ENCODE measurements at regions not wholly inside any gene's neighbourhood (a gene's known extent, or its start where the extent isn't known, plus 50 kb on each side); places are given as distances from the start of the nearest gene placed in this dataset.

DNA sequence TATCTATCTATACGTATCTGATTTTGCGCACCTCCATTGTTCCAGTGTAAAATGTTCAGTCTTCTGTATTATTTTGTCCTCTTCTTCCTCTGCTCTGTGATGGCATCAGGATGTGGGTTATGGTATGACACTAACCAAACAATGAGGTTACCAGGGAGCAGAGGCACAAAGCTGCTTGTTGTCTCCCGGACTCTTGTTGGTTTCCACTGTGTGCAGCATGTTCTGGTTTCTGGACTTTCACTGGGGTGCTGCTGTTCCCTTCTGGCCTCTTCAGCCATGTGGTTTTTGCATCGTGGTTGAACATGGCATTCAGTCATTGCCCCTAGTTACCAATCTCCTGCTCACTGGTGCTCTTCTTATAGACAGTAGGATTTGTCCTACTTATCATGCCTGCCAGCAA lies 665.9 kb downstream of the CBLN2 start:
- no peak for DNase-seq

- DNase-seq = no peak
Measured at GRCh38 chr18:71873695-71874094, 670.4 kb downstream of the CBLN2 start.

GRCh38 chr18:71865888-71866287 lies 678.3 kb downstream of the CBLN2 start:
- DNase-seq = no peak

GRCh38 chr18:71850602-71851001 lies 693.5 kb downstream of the CBLN2 start:
- DNase-seq = no peak

DNA sequence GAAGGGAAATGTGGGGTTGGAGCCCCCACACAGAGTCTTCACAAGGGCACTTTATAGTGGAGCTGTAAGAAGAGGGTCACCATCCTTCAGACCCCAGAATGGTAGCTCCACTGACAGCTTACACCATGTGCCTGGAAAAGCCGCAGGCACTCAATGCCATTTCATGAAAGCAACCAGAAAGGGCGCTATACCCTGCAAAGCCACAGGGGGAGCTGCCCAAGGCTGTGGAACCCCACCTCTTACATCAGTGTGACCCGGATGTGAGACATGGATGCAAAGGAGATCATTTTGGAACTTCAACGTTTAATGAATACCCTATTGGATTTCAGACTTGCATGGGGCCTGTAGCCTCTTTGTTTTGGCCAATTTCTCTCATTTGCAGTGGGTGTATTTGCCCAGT lies 694.7 kb downstream of the CBLN2 start:
- no peak for DNase-seq

DNA sequence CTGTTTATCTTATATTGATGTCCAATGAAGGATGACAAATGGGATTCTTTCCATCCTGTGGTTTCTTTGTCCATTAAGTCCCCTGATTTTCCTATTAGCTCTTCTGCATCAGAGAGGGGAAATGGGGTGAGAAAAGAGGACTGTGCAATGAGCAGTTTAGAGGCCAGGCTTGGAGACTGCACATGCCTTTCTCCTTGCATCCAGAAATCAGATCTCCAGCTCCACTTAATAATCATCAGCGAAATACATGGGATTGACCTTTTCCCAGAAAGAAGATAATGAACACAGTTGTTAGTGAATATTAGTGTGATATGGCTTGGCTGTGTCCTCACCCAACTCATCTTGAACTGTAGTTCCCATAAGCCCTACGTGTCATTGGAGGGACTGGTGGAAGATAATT lies 697.4 kb downstream of the CBLN2 start:
- no peak for DNase-seq

DNA sequence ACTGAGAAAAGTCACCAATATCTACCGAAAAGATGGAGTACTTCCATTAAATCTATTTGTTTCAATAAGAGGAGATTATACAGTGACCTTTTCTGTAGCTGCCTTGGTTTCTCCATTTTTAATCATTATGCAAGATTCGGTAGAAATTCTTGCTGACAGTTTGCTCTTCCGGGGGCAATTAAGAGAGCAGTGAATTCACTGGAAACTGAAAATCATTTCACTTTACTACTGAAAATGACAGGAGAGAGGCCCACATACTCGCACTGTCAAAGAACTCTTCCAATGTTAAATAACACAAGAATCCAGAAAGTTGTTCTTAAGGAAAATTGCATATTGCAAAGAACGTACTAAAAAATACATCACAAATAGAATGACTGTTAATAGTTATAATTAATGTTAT lies 699.3 kb downstream of the CBLN2 start:
- no peak for DNase-seq

- no peak for DNase-seq
Measured at GRCh38 chr18:71842666-71843065, 701.5 kb downstream of the CBLN2 start.

GRCh38 chr18:71837547-71837946 lies 706.6 kb downstream of the CBLN2 start:
- DNase-seq = no peak

DNA sequence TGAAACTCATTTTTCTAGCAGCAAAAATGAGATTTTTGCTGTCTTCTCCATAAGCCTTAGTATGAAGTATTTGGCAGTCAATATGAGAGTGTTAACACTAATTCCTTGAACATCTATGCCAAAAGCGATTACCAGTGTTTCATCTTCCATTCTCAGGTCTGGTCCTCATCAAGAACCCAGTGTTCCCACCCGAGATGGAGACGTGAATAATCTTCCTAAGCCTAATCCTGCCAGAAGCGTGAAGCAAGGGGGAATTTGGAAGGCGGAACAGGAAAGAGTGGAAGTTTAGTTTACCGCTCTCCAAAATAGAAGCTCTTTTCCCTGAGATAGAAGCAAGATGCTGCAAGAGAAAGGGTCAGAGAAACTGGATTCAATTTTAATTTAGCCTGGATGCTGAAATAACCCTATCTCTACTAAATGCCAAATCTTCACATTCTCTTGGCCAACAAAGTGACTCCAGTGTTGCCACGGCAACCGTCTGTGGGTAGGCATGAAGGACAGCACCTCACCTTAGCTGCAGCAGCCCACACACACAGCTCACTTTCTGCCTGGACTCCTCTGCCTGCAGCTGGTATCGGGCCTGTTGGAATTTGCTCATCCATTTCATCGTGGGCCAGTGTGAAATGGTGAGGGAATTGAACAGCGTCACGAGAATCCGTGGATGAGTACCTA lies 711.1 kb downstream of the CBLN2 start:
- DNase-seq = no peak

DNA sequence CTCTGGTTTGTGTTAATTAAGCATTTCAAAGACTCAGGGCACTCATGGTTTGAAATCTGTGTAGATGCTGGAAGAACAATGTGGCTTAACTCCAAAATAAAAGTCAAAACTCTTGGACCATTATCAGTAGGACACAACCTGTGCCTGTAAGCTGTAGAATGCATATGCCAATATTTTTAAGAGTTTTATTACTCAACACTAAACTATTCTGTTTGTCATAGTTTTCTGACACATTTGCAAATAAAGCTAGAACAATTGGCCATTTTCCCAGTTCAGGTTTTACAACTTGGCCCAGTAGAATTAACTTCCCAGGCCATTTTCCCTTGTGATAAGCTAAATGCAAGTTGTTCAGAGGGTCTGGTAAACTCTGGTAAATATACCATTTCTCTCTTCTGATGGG lies 713.1 kb downstream of the CBLN2 start:
- DNase-seq = no peak

DNA sequence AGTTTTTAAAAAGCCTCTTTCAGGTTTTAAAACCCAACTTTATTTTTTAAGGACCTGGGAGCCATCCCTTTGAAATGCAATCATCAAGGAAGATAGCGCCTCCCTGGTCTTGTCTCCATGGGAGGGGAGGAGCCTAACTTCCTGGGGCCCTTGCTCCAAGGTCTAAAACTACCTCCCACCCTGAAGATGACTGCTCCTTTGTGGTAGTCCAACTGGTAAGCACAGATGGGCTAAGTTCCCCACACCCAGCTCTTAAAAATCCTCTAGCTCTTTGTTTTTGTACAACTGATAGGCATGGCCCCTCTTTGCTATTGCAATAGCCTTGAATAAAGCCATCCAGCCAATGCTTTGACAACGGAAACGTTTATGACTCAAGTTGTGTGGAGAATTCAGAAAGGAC lies 716.8 kb downstream of the CBLN2 start:
- no peak for DNase-seq

DNA sequence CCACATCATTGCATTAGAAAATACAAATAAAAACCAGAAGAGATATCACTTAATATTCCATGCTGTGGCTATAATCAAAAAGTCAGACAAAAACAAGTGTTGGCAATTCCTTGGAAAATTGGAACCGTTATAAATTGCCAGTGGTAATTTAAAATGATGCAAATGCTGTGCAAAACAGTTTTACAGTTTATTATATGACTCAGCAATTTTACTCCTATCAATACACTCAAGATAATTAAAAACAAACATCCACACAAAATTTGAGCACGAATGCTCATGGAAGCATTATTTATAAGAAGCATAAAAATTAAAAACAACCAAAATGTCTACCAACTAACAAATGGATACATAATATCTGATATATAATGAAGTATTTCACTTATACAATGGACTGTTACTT lies 728.8 kb downstream of the CBLN2 start:
- DNase-seq = no peak

DNA sequence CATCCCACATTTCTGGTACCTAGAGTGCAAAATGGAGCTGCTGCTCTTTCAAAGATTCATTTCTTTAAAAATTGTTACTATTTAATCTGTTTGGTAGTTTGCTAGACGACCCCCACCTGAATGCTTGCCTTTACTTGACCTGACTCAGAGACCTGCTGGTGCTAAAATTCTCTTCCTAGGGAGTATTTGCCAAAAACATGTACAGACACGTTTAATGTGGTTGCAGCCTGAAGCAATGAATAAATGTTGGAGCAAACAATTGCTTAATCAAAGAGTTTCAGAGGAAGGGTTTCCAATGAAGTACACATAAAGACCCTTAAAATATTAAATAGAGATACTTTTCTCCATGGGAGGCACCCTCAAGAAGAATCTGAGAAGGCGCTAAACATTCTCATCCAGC lies 734.4 kb downstream of the CBLN2 start:
- no peak for DNase-seq

- DNase-seq = no peak
Measured at GRCh38 chr18:71808616-71809015, 735.5 kb downstream of the CBLN2 start.

DNA sequence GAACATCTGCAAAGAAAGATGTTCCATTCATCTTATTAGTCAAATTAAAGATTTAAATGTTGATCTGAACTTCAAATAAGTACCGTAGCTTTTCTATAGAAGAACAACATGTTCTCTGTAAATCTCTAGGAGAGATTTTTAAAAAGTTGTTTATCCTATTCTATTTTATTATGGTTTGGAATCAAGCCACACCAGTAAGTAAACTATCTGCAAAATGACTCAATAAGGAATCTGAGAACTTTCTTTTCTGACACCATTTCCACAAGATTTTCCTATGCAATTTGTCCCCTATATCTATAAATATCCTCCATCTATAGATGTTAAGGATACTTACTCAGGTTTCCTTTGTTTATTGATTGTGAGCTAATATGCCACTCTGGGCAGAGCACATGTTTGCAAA lies 736.6 kb downstream of the CBLN2 start:
- no peak for DNase-seq

DNA sequence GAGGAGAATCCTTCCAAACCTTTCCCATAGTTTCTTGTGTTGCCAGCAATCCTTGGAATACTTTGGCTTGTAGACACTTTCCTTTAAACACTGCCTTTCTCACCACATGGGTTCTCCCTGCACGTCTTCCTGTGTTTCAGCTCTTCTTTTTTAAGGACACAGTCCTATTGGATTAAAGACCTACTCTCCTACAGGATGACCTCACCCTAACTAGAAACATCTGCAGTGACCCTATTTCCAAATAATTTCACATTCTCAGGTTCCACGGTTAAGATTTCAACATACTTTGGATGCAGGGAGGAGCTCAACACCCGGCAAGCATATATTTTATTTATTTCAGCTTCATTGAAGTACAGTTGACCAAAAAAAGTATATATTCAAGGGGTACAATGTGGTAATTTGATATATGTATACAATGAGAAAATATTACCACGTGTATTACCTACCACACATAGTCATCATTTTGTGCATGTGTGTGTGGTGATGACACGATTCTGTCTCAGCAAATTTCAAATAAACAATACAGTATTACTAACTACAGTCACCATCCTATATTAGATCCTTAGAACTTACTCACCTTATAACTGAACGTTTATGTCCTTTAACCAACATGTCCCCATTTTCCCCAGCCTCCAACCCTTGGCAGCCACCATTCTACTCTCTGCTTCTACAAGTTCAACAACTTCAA lies 745.0 kb downstream of the CBLN2 start:
- DNase-seq = no peak

DNA sequence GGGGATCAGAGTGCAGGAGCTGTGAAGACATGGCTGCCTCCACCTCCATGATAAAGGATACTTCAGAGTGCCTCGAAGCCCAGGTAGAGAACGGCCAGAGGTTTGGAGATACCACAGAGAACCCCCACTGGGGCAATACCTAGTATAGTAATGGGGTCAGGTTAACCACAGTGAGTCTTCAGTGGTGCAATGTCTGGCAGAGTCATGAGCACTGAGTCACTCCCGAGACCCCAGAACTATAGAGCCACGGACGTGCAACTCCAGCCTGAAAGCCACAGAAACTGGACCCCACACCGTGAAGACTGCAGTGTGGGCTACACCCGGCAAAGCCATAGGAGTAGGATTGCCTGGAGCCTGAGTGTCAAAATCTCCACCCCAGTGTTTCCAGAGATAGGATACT lies 746.6 kb downstream of the CBLN2 start:
- DNase-seq = no peak

DNA sequence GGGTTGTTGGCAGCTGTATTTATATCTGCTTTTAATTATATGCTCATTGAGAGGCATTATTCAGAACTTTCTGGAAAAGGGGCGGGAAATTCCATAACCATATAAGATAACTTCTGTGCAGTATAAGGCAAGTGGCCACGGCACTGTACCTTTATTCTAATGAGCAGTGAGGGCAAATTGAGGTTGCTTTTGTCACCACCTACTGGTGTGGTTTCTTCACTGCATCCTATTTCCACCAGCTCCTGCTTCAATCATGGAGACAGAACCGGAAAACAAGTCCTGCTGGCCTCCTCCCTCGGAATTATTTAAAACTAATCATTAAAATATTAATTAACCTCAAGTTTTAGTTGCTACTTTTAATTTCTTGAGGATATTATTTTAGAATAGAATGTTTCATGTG lies 759.4 kb downstream of the CBLN2 start:
- DNase-seq = no peak

DNA sequence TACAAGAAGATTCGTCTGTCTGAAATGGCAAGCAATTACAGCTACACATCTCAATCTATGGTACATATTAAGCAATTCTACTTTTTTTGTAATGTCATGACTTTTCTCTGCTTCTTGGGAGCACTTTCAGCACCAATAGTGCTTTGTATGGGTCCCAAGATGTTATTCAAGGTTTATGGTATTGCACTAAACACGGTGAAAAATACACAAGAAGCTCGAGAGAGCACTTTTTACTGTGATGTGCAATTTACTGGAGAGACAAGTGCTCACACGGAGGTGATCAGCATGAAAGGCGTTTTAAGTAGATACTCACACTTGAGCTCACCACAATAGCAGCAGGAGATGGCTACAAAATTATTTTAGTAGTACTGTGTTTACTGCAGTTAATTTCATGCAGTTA lies 783.6 kb downstream of the CBLN2 start:
- DNase-seq = no peak

- DNase-seq = no peak
Measured at GRCh38 chr18:71754246-71754645, 789.9 kb downstream of the CBLN2 start.

- DNase-seq = no peak
Measured at GRCh38 chr18:71743634-71744033, 800.5 kb downstream of the CBLN2 start.

GRCh38 chr18:71729611-71730010 lies 814.5 kb downstream of the CBLN2 start:
- no peak for DNase-seq

- no peak for DNase-seq
Measured at GRCh38 chr18:71727909-71728308, 816.2 kb downstream of the CBLN2 start.

- DNase-seq = no peak
Measured at GRCh38 chr18:71725256-71725655, 818.9 kb downstream of the CBLN2 start.

Measured in NCI-H2029 treated with DMSO at 0.1 percent for 48 hours (cell line).